NOMO-1 treated with dmso at 0.1 percent for 144 hours (cell line): ENCODE measurements at regions not wholly inside any gene's neighbourhood (a gene's known extent, or its start where the extent isn't known, plus 50 kb on each side); places are given as distances from the start of the nearest gene placed in this dataset.
A peak's percentile ranks its signal among the peaks of the same experiment; 100 is the strongest.

Experiments
- DNase-seq: peaks from one replicate; lab custom pipeline; 2025; ENCODE audit not compliant: unreplicated experiment; lab: John Stamatoyannopoulos, UW

- no peak for DNase-seq
Observed at GRCh38 chr10:120279196-120279595, 177.8 kb upstream of the PLPP4 start.

- DNase-seq, result no peak
Observed at GRCh38 chr10:120282421-120282820, 174.6 kb upstream of the PLPP4 start.

DNA sequence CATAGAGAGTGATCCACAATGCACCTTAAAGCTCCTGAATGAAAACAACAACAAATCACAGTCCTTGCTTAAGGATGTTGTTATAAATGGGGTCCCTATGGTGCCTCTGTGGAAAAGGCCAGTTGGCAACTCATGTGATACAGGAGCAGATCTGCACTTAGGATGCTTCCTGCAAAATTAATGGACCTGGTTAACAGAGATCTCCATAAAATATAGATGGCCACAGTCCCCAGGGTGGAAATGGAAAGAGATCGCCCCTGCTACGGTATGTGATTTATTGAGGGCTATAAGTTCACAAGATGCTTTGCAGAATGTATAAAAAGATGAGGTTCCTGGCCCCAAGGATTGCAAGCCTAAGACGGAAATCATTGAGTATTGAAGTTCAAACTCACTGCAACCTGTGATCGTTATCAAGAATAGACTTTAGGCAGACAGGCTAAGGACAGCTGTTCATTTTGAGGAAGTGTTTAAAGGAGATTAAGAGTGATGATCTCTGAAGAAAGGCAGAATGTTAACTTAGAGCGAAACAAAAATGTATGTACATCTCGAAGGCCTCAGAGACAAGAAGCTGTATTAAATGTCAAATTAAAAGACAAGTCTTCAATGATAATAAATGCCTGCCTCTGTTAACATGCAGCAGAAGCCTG lies 174.1 kb upstream of the PLPP4 start:
- no peak for DNase-seq

- DNase-seq, result no peak
Observed at GRCh38 chr10:120285408-120285807, 171.6 kb upstream of the PLPP4 start.

DNA sequence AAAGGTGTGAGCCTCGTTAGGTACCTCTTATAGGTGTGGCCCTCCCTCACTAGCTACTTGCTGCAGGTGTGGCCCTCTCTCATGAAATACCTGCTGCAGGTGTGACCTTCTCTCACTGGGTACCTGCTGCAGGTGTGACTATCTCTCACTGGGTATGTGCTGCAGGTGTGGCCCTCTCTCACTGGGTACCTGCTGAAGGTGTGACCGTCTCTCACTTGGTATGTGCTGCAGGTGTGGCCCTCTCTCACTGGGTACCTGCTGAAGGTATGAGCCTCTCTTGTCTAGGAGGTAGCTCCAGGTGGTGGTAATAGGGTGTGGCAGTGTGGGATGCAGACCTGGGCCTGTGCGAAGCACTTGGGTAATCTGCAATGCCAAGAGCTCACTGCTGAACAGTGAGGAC lies 170.7 kb upstream of the PLPP4 start:
- no peak for DNase-seq

- no peak for DNase-seq
Observed at GRCh38 chr10:120300513-120300912, 156.5 kb upstream of the PLPP4 start.

GRCh38 chr10:120308589-120308988 lies 148.4 kb upstream of the PLPP4 start:
- DNase-seq, result no peak

DNA sequence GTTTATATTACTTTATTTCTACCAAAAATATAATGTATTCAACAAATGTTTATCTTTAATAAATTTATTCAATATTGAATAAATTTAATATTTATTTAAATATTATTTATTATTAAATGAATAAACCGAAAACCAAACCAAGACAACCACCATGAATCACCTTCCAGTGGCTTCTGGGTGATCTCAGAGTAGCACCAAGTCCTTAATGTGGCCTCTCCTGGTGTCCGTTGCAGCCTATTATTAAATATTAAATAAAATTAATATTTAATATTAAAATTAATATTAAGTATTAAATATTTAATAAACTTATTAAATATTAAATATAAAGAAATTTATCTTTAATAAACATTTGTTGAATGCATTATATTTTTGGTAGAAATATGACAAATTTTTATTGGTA lies 143.3 kb upstream of the PLPP4 start:
- DNase-seq, result no peak

GRCh38 chr10:120314442-120314841 lies 142.6 kb upstream of the PLPP4 start:
- DNase-seq, result no peak

GRCh38 chr10:120318862-120319261 lies 138.2 kb upstream of the PLPP4 start:
- no peak for DNase-seq

DNA sequence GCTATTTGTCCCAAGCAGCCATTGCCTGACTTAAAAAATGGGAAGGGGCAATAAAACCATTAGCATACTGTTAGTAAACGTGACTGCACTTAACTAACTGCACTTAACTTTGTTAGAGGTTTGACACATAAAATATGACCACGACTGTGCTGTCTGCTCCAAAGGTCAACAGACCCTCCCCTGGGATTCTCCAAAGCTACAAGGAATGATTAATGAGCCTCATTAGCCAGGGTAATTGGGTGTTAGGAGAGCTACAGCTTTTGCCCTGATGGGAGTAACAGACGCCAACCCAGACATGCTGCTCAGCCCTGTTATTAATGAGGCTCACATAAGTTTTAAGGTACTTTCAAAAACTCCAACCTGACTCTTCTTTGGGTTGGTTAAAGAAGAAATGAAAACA lies 129.4 kb upstream of the PLPP4 start:
- no peak for DNase-seq

DNA sequence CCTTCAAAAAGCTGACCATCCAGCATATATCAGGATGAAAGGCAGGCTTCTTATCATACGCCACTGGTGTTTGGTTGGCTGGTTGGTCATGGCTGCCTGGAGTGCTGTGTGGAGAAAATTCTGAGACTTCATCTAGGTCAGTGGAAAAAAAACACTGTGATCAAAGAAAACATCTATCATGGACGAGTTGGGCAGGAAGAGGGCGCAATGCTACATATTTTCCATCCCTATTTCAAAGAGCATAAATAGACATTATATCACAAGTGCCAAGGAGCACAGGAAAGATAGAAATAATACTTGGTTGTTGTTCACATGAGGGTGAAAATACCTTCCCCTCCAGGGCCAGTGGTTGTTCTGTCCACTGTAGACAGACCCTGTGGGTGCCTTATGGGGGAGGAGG lies 128.4 kb upstream of the PLPP4 start:
- no peak for DNase-seq

DNA sequence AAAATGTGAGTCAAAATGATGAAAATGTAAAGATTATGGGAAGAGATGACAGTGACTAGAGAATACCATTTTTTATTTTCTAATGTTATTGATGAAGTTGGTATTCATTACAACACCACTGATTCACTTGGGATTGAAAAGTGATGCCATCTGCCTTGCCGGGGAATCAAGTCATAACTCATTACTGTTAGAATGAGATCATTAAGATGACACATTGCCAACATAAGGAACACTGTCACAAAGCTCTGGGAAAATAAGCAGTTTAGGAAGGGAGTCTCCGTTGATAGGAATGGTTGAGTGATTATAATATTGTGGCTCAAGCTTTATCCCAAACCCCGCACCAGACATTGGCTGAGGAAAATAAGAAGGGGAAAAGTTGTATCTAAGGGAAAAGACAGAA lies 121.5 kb upstream of the PLPP4 start:
- DNase-seq, result no peak

GRCh38 chr10:120336306-120336910 lies 120.6 kb upstream of the PLPP4 start:
- DNase-seq, result no peak

GRCh38 chr10:120336911-120337540 lies 120.0 kb upstream of the PLPP4 start:
- DNase-seq, result peak; percentile 15

- DNase-seq, result no peak
Observed at GRCh38 chr10:120342115-120342714, 114.8 kb upstream of the PLPP4 start.

DNA sequence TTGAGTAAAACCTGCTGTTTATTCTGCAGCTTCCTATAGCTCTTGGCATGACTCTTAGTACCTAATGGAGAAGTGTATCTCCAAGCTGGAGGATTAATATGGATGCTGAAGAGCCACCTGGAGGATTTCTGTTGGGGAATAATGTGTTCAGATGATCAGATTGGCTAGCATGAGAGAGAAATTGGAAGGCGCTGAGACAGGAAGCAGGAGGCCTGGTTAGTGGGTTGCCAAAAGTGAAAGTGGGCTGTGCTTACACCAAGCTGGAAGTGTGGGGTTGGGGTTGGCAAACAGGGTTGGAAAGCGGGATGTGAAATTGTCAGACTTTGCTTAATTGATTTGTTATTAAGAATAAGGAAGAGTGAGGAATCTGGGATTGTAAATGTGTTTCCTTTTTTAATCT lies 111.8 kb upstream of the PLPP4 start:
- no peak for DNase-seq

GRCh38 chr10:120347644-120348043 lies 109.4 kb upstream of the PLPP4 start:
- DNase-seq, result no peak

DNA sequence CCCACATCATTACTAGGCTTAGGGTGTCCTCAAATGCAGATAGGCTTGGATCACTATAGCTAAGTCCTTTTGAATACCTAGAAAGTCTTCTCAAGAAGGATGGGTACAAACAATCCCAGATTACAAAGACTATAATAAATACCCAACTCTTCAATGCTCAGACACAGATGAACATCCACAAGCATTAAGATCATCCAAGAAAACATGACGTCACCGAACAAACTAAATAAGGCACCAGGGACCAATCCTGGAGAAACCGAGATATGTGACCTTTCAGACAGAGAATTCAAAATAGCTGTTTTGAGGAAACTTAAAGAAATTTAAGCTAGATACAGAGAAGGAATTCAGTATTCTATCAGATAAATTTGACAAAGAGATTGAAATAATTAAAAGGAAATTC lies 108.0 kb upstream of the PLPP4 start:
- no peak for DNase-seq

DNA sequence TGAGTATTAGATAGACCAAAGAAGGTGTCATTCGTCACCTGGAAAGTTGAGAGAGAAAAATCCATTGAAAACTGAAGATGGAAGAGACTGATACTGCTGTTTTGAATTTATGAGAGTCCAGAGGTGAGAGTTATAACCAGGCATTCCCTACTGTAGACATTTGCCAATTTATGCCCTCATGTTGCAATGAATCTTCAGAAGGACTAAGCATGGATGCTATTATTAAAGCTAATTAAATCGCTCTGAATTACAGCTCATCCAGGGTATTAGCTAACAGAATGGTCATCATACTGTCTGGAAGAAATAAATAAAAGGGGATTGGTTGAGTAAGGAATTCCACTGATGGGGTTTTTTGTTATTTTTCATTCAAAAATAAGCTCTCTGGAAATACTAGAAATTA lies 101.6 kb upstream of the PLPP4 start:
- no peak for DNase-seq

- DNase-seq, result no peak
Observed at GRCh38 chr10:120360571-120360970, 96.5 kb upstream of the PLPP4 start.

DNA sequence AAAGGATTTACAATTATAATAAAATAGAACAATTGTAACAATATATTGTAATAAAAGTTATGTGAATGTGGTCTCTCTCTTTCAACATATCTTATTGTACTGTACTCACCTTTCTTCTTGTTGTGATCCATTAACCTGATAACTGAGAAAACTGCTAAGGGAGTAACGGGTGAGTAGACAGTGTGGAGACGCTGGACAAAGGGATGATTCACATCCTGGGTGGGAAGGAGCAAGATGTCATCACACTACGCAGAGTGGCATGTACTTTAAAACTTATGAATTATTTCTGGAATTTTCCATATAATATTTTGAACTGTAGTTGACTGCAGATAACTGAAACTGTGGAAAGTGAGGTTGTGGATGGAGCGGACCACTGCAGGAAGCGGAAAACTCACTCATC lies 91.2 kb upstream of the PLPP4 start:
- DNase-seq, result no peak
